ENCODE measurements at regions not wholly inside any gene's neighbourhood (a gene's known extent, or its start where the extent isn't known, plus 50 kb on each side); places are given as distances from the start of the nearest gene placed in this dataset.

GRCh38 chrX:125826774-125827451 lies 339.2 kb downstream of the DCAF12L2 start:
- no peaks in the 10 kb centered on the region for H3K9me3 ChIP-seq (ENCODE audit: low read depth, low read length)
- no peaks in the 10 kb centered on the region for H3K4me1 ChIP-seq (ENCODE audit: insufficient read depth, low read length)
- no peak overlapping the region for H3K4me2 ChIP-seq (ENCODE audit: insufficient read depth, low read length)
- H3K4me3 ChIP-seq (ENCODE audit: insufficient read depth, low read length), result no peak overlapping the region
- H3K27me3 ChIP-seq (ENCODE audit: insufficient read depth, low read length), result no peaks in the 10 kb centered on the region
- no peak overlapping the region for H2AFZ ChIP-seq (ENCODE audit: low read length)
- no peaks in the 10 kb centered on the region for H3K79me2 ChIP-seq (ENCODE audit: insufficient read depth, low read length)
- no peak overlapping the region for H3K27ac ChIP-seq (ENCODE audit: low read depth, low read length)
- no peaks in the 10 kb centered on the region for H4K20me1 ChIP-seq (ENCODE audit: insufficient read depth, low read length)
- TF ChIP-seq CTCF (IDR thresholded peaks at IDR 0.05; ENCODE audit: extremely low read depth, low read depth, low read length), result no peak
- no peak for DNase-seq (ENCODE audit: insufficient read length, low spot score, missing footprints)
- no peaks in the 10 kb centered on the region for H3K36me3 ChIP-seq (ENCODE audit: insufficient read depth, low read length)

GRCh38 chrX:125846271-125846670 lies 319.8 kb downstream of the DCAF12L2 start:
- no peaks in the 10 kb centered on the region for H3K36me3 ChIP-seq (ENCODE audit: insufficient read depth, low read length)
- no peaks in the 10 kb centered on the region for H3K27me3 ChIP-seq (ENCODE audit: insufficient read depth, low read length)
- H4K20me1 ChIP-seq (ENCODE audit: insufficient read depth, low read length), result no peaks in the 10 kb centered on the region
- no peaks in the 10 kb centered on the region for H3K79me2 ChIP-seq (ENCODE audit: insufficient read depth, low read length)
- no peak for TF ChIP-seq CTCF (IDR thresholded peaks at IDR 0.05; ENCODE audit: extremely low read depth, low read depth, low read length)
- H3K4me2 ChIP-seq (ENCODE audit: insufficient read depth, low read length), result no peak overlapping the region
- peak; percentile 0 for DNase-seq (ENCODE audit: insufficient read length, low spot score, missing footprints)
- no peaks in the 10 kb centered on the region for H3K9me3 ChIP-seq (ENCODE audit: low read depth, low read length)
- no peaks in the 10 kb centered on the region for H3K4me1 ChIP-seq (ENCODE audit: insufficient read depth, low read length)
- H2AFZ ChIP-seq (ENCODE audit: low read length), result no peak overlapping the region
- H3K27ac ChIP-seq (ENCODE audit: low read depth, low read length), result no peak overlapping the region
- no peak overlapping the region for H3K4me3 ChIP-seq (ENCODE audit: insufficient read depth, low read length)

- Histone ChIP-seq H3K36me3 (ENCODE audit: insufficient read depth, low read length) (no peaks in the 10 kb centered on the region), H4K20me1 (ENCODE audit: insufficient read depth, low read length) (no peaks in the 10 kb centered on the region), H2AFZ (ENCODE audit: low read length) (no peak overlapping the region), H3K4me1 (ENCODE audit: insufficient read depth, low read length) (no peaks in the 10 kb centered on the region), H3K79me2 (ENCODE audit: insufficient read depth, low read length) (no peaks in the 10 kb centered on the region), H3K27ac (ENCODE audit: low read depth, low read length) (no peak overlapping the region), H3K4me3 (ENCODE audit: insufficient read depth, low read length) (no peak overlapping the region), H3K4me2 (ENCODE audit: insufficient read depth, low read length) (no peak overlapping the region), H3K27me3 (ENCODE audit: insufficient read depth, low read length) (no peaks in the 10 kb centered on the region), H3K9me3 (ENCODE audit: low read depth, low read length) (no peaks in the 10 kb centered on the region)
- DNase-seq (ENCODE audit: insufficient read length, low spot score, missing footprints), result no peak
- no peak for TF ChIP-seq CTCF (IDR thresholded peaks at IDR 0.05; ENCODE audit: extremely low read depth, low read depth, low read length)
These were observed 315.4 kb downstream of the DCAF12L2 start for GRCh38 chrX:125850693-125851092.

GRCh38 chrX:125883169-125883568 lies 282.9 kb downstream of the DCAF12L2 start:
- Histone ChIP-seq H3K36me3 (ENCODE audit: insufficient read depth, low read length) (no peaks in the 10 kb centered on the region), H3K4me2 (ENCODE audit: insufficient read depth, low read length) (no peak overlapping the region), H3K27ac (ENCODE audit: low read depth, low read length) (no peak overlapping the region), H4K20me1 (ENCODE audit: insufficient read depth, low read length) (no peaks in the 10 kb centered on the region), H3K27me3 (ENCODE audit: insufficient read depth, low read length) (no peaks in the 10 kb centered on the region), H2AFZ (ENCODE audit: low read length) (no peak overlapping the region), H3K4me3 (ENCODE audit: insufficient read depth, low read length) (no peak overlapping the region), H3K79me2 (ENCODE audit: insufficient read depth, low read length) (no peaks in the 10 kb centered on the region), H3K9me3 (ENCODE audit: low read depth, low read length) (peaks cover 6% of the 10 kb centered on the region), H3K4me1 (ENCODE audit: insufficient read depth, low read length) (no peaks in the 10 kb centered on the region)
- no peak for TF ChIP-seq CTCF (IDR thresholded peaks at IDR 0.05; ENCODE audit: extremely low read depth, low read depth, low read length)
- no peak for DNase-seq (ENCODE audit: insufficient read length, low spot score, missing footprints)
